ENCODE measurements at regions not wholly inside any gene's neighbourhood (a gene's known extent, or its start where the extent isn't known, plus 50 kb on each side); places are given as distances from the start of the nearest gene placed in this dataset.

DNA sequence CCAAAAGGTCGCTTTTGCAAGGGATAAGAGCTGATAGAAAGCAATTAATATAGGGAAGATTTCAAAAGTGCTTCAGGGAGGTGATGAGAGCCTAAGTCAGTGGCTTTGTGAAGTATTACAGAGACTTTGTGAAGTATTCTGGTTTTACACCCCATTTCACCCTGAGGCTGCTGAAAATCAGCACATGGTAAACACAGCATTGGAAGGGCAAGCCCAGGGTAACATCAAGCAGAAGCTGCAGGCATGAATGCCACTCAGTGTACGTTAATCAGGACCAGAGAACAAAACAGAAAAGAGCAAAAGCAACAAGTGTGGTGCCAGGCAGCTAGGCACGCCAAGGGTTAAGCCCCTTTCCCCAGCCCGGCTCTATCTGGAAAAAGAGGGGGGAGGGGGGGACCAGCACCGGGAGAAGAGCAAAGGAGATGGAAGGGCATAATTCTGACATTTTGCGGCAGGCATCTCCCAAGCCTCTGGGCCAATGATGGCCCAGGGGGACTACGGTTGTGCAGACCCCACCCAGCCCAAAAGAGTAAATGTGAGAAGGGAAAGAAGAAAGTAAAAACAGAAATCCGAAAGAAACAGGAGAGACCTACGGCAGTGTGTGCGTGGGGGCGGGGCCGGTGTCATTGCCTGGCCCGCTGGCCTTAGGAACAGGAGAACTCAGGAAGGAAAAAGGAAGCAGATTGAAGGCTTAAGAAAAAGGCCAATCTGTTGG, 58.9 kb downstream of the DHRS2 start:
- no peak for DNase-seq
- no peak overlapping the region for H3K27ac ChIP-seq
- no peaks in the 10 kb centered on the region for H3K9me3 ChIP-seq
- no peaks in the 10 kb centered on the region for H3K27me3 ChIP-seq
- peaks cover 0 to 5% (median 0%) of the 10 kb centered on the region in 4 donors for H3K4me1 ChIP-seq
- H3K4me3 ChIP-seq = peak overlapping the region in 2 of 4 donors; percentile 19 to 26
- H3K36me3 ChIP-seq = no peaks in the 10 kb centered on the region
- TF ChIP-seq, protein P1, sequence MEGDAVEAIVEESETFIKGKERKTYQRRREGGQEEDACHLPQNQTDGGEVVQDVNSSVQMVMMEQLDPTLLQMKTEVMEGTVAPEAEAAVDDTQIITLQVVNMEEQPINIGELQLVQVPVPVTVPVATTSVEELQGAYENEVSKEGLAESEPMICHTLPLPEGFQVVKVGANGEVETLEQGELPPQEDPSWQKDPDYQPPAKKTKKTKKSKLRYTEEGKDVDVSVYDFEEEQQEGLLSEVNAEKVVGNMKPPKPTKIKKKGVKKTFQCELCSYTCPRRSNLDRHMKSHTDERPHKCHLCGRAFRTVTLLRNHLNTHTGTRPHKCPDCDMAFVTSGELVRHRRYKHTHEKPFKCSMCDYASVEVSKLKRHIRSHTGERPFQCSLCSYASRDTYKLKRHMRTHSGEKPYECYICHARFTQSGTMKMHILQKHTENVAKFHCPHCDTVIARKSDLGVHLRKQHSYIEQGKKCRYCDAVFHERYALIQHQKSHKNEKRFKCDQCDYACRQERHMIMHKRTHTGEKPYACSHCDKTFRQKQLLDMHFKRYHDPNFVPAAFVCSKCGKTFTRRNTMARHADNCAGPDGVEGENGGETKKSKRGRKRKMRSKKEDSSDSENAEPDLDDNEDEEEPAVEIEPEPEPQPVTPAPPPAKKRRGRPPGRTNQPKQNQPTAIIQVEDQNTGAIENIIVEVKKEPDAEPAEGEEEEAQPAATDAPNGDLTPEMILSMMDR (IDR thresholded peaks at IDR 0.05) = no peak
- no peak for TF ChIP-seq POLR2A (IDR thresholded peaks at IDR 0.05)

DNA sequence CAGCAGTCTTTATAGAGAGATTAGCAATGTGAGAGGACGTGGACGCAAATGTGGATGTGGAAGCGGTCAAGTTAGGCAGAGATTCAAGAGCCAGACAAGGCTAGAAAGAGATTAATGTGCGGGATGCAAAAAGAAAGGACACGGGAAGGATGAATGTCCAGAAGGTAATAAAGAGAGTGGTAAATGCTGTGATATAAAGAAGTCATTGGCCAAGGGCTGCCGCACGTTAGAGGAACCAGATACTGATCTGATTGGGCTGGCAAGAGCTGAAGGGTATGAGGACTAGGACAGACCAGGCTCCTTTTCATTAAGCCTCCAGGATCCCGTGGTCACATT, 59.5 kb downstream of the DHRS2 start:
- Histone ChIP-seq H3K4me3 (peak overlapping the region in 1 of 4 donors; percentile 26), H3K27me3 (no peaks in the 10 kb centered on the region), H3K36me3 (no peaks in the 10 kb centered on the region), H3K27ac (no peak overlapping the region), H3K9me3 (no peaks in the 10 kb centered on the region), H3K4me1 (peaks cover 0 to 5% (median 0%) of the 10 kb centered on the region in 4 donors)
- TF ChIP-seq, protein P1 (IDR thresholded peaks at IDR 0.05) = no peak
- no peak for TF ChIP-seq POLR2A (IDR thresholded peaks at IDR 0.05)
- no peak for DNase-seq

DNA sequence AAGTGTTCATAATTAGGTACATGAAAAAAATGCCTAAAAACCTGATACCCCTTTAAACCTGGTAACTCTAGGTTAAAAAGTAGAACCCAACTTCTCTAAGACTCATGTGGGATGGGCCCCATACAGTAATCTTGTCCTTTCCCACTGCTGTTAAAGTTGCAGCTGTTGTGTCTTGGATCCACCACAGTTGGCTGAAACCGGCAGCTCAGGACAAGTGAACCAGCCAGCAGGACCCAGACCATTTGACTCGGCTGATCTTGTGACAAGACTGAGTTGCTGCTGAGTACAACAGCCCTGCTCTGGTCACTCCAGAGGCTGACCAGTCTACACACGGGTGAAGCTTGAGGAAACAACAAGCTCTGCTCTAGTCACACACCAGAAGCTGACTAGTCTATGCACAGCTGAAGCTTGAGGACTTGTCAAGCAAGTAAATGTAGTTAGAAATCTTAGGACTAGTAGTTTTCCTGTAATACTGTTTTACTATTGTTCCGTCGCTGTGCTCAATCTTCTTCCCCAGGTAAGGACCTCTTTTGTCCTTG, 60.6 kb downstream of the DHRS2 start:
- no peak overlapping the region for H3K27ac ChIP-seq
- H3K9me3 ChIP-seq = no peaks in the 10 kb centered on the region
- H3K27me3 ChIP-seq = no peaks in the 10 kb centered on the region
- H3K4me3 ChIP-seq = no peak overlapping the region
- TF ChIP-seq, protein P1 (IDR thresholded peaks at IDR 0.05) = no peak
- TF ChIP-seq POLR2A (IDR thresholded peaks at IDR 0.05) = no peak
- H3K36me3 ChIP-seq = no peaks in the 10 kb centered on the region
- peaks cover 0 to 5% (median 0%) of the 10 kb centered on the region in 4 donors for H3K4me1 ChIP-seq
- no peak for DNase-seq

DNA sequence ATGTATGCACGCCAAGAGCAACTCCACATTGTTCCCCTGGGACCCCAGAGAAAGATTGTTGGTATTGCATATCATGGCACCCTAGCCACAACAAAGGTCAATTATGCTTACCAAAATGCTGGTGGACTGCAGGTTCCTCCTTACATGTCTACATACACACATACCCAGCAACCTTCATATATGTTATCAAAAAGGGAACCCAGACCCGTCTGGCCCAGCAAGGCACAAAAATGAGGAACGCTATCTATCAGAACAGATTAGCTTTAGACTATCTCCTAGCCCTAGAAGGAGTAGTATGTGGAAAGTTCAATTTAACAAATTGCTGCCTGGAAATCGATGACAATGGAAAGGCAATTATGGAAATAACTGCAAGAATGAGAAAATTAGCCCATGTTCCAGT, 61.5 kb downstream of the DHRS2 start:
- Histone ChIP-seq H3K27me3 (no peaks in the 10 kb centered on the region), H3K4me1 (peaks cover 0 to 5% (median 0%) of the 10 kb centered on the region in 4 donors), H3K4me3 (no peak overlapping the region), H3K36me3 (no peaks in the 10 kb centered on the region), H3K9me3 (no peaks in the 10 kb centered on the region), H3K27ac (no peak overlapping the region)
- DNase-seq = no peak
- TF ChIP-seq, protein P1 (IDR thresholded peaks at IDR 0.05) = no peak
- no peak for TF ChIP-seq POLR2A (IDR thresholded peaks at IDR 0.05)

DNA sequence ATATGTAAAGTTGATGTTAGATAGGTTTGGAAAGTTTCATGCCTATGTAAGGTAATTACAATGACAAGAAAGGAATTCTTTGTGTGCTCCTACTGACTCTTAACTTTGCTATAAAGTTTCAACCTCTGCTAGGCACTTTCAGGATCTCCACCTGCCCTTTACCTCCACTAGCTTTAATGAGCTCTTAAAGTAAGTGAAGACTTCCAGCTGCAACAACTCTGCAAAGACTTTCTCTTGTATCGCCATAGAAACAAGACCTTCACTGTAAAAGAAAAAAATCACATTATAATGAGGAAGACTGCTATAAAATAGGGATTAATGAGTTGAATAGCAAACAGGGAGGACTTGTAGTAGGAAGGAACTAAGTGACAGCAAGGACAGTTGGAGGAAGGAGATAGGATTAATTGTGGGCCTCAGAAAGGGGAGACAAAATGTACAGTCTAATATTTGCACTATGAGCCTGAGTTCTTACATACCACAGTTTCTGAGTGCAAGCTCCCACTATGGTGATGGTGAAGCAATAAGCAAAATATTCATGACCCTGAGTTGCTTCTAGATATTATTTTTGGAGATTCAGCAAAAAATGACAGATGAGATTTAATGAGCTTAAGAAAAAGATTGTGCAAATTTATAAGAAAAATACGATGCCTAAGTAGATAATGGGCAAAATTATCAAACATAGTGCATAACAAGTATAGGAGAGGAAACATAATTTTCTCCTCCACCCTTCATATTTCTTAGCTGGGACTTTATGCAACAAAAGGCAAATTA, 66.7 kb downstream of the DHRS2 start:
- no peak overlapping the region for H3K4me3 ChIP-seq
- no peak overlapping the region for H3K27ac ChIP-seq
- TF ChIP-seq, protein P1 (IDR thresholded peaks at IDR 0.05) = no peak
- no peak for TF ChIP-seq POLR2A (IDR thresholded peaks at IDR 0.05)
- peaks cover 0 to 9% (median 0%) of the 10 kb centered on the region in 4 donors for H3K9me3 ChIP-seq
- no peak for DNase-seq
- H3K27me3 ChIP-seq = no peaks in the 10 kb centered on the region
- no peaks in the 10 kb centered on the region for H3K4me1 ChIP-seq
- H3K36me3 ChIP-seq = no peaks in the 10 kb centered on the region

Data from Peyer's patch (tissue), 4 donors.